ENCODE measurements at regions not wholly inside any gene's neighbourhood (a gene's known extent, or its start where the extent isn't known, plus 50 kb on each side); places are given as distances from the start of the nearest gene placed in this dataset.

- Histone ChIP-seq H3K4me3 (ENCODE audit: low read depth, low read length) (no peak overlapping the region), H3K27me3 (ENCODE audit: control insufficient read depth, insufficient read depth, low read length) (no peaks in the 10 kb centered on the region), H3K36me3 (ENCODE audit: control insufficient read depth, insufficient read depth, low read length) (no peaks in the 10 kb centered on the region)
- TF ChIP-seq, protein P1, sequence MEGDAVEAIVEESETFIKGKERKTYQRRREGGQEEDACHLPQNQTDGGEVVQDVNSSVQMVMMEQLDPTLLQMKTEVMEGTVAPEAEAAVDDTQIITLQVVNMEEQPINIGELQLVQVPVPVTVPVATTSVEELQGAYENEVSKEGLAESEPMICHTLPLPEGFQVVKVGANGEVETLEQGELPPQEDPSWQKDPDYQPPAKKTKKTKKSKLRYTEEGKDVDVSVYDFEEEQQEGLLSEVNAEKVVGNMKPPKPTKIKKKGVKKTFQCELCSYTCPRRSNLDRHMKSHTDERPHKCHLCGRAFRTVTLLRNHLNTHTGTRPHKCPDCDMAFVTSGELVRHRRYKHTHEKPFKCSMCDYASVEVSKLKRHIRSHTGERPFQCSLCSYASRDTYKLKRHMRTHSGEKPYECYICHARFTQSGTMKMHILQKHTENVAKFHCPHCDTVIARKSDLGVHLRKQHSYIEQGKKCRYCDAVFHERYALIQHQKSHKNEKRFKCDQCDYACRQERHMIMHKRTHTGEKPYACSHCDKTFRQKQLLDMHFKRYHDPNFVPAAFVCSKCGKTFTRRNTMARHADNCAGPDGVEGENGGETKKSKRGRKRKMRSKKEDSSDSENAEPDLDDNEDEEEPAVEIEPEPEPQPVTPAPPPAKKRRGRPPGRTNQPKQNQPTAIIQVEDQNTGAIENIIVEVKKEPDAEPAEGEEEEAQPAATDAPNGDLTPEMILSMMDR (IDR thresholded peaks at IDR 0.05; ENCODE audit: insufficient read depth, low read length, poor library complexity, severe bottlenecking) = no peak
- DNase-seq (ENCODE audit: low read depth) = no peak
Observed at GRCh38 chr2:59484673-59485072, 1068.8 kb downstream of the BCL11A start.

DNA sequence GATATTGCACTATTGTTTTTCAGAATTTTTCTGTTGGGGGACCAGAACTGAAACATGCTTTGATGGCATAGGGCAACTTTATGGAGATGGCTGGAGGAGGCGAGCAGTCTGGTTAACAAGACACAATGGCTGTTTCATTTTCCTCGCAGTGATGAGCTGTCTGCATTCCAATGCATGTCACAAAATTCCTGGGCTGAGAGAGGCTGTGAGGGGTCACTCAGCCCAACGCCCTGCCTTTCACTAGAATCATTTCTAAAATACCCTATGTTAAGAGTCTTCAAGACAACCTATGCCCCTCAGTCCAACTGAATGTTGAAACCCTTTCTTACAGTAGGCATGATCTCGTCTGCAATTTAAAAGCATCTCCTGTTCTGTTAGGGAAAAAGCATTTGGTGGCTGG lies 1090.0 kb downstream of the BCL11A start:
- Histone ChIP-seq H3K4me3 (ENCODE audit: low read depth, low read length) (no peak overlapping the region), H3K27me3 (ENCODE audit: control insufficient read depth, insufficient read depth, low read length) (no peaks in the 10 kb centered on the region), H3K36me3 (ENCODE audit: control insufficient read depth, insufficient read depth, low read length) (no peaks in the 10 kb centered on the region)
- TF ChIP-seq, protein P1 (IDR thresholded peaks at IDR 0.05; ENCODE audit: insufficient read depth, low read length, poor library complexity, severe bottlenecking) = no peak
- no peak for DNase-seq (ENCODE audit: low read depth)

DNA sequence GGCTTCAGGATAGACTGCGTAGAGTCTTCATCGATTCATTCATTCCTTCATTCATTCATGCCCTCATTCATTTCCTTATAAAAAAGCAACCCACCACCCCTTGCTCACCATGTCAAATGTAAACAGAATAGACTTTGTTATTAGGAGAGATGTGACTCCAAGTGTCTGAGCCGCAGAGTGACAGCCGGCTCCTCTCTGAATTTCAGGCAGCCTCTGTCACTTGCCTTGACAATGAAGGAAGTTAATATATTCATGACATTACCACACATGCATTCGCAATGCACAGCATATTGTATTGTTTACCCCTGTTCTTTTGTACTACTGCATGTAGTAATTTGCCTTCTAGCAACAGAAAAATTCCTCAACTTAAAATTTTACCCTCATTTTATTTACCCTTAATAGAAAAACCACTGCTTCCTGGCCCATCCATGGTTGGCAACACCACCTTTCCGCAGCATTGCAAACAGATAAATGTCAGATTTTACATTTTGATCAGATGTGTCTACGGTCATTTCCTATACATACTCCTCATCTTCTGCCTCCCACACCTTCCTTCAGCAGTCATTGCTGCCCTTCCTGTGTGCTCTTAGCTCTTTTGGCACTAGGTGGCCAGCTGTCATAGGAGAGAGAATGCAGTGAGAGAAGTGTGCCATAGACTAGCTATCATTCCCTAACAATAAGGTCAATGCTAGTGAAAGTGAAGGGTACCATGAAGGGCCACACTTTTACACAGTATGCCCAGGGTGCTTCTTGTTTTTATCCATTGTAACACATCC lies 1090.8 kb downstream of the BCL11A start:
- TF ChIP-seq, protein P1 (IDR thresholded peaks at IDR 0.05; ENCODE audit: insufficient read depth, low read length, poor library complexity, severe bottlenecking) = no peak
- DNase-seq (ENCODE audit: low read depth) = no peak
- no peaks in the 10 kb centered on the region for H3K27me3 ChIP-seq (ENCODE audit: control insufficient read depth, insufficient read depth, low read length)
- no peak overlapping the region for H3K4me3 ChIP-seq (ENCODE audit: low read depth, low read length)
- no peaks in the 10 kb centered on the region for H3K36me3 ChIP-seq (ENCODE audit: control insufficient read depth, insufficient read depth, low read length)

GRCh38 chr2:59461127-59461526 lies 1092.3 kb downstream of the BCL11A start:
- no peaks in the 10 kb centered on the region for H3K36me3 ChIP-seq (ENCODE audit: control insufficient read depth, insufficient read depth, low read length)
- TF ChIP-seq, protein P1 (IDR thresholded peaks at IDR 0.05; ENCODE audit: insufficient read depth, low read length, poor library complexity, severe bottlenecking) = no peak
- H3K4me3 ChIP-seq (ENCODE audit: low read depth, low read length) = no peak overlapping the region
- no peak for DNase-seq (ENCODE audit: low read depth)
- no peaks in the 10 kb centered on the region for H3K27me3 ChIP-seq (ENCODE audit: control insufficient read depth, insufficient read depth, low read length)

DNA sequence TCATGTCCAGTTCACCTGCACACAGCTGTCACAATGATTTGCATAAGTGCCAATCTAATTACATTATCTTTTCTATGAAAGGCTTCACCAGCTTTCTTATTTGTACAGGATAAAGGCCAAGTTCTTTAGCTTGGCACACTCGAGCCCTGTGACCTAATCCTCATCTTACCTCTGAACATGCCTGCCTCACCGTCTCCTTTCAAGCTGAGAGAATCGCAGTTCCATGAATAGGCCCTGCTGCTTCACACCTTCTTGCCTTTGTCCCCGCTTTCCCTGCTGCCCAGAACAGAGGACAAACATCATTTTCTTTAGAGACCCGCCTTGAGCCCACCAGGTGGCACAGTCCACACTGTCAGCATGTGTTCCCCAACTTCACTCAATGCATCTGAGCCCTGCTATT lies 1094.7 kb downstream of the BCL11A start:
- TF ChIP-seq, protein P1 (IDR thresholded peaks at IDR 0.05; ENCODE audit: insufficient read depth, low read length, poor library complexity, severe bottlenecking) = no peak
- no peaks in the 10 kb centered on the region for H3K36me3 ChIP-seq (ENCODE audit: control insufficient read depth, insufficient read depth, low read length)
- DNase-seq (ENCODE audit: low read depth) = no peak
- no peak overlapping the region for H3K4me3 ChIP-seq (ENCODE audit: low read depth, low read length)
- no peaks in the 10 kb centered on the region for H3K27me3 ChIP-seq (ENCODE audit: control insufficient read depth, insufficient read depth, low read length)

GRCh38 chr2:59456285-59456684 lies 1097.2 kb downstream of the BCL11A start:
- no peak overlapping the region for H3K4me3 ChIP-seq (ENCODE audit: low read depth, low read length)
- no peaks in the 10 kb centered on the region for H3K36me3 ChIP-seq (ENCODE audit: control insufficient read depth, insufficient read depth, low read length)
- no peak for DNase-seq (ENCODE audit: low read depth)
- TF ChIP-seq, protein P1 (IDR thresholded peaks at IDR 0.05; ENCODE audit: insufficient read depth, low read length, poor library complexity, severe bottlenecking) = no peak
- no peaks in the 10 kb centered on the region for H3K27me3 ChIP-seq (ENCODE audit: control insufficient read depth, insufficient read depth, low read length)

Measured in kidney epithelial cell (primary cell).